Activated CD4-positive, alpha-beta T cell treated with anti-CD3 and anti-CD28 coated beads for 48 hours (primary cell): ENCODE measurements at regions not wholly inside any gene's neighbourhood (a gene's known extent, or its start where the extent isn't known, plus 50 kb on each side); places are given as distances from the start of the nearest gene placed in this dataset.
"Not testable (repeated sequence)": the region's sequence is repeated elsewhere in the genome, so short reads cannot be mapped to it uniquely, and the experiment has no call there.

Experiments used
- DNase-seq: peaks from one replicate; pipeline ENCODE4 v3.0.0-alpha.2; 2020

GRCh38 chr6:66166713-66167112, 459.7 kb upstream of the EYS start:
- not testable (repeated sequence) for DNase-seq

- DNase-seq = no peak
These were observed 454.6 kb upstream of the EYS start for GRCh38 chr6:66161546-66162108.

GRCh38 chr6:66159937-66160336, 452.9 kb upstream of the EYS start:
- DNase-seq = no peak

- DNase-seq = no peak
These were observed 446.2 kb upstream of the EYS start for GRCh38 chr6:66153247-66153646.

GRCh38 chr6:66149132-66149531, 442.1 kb upstream of the EYS start:
- no peak for DNase-seq

GRCh38 chr6:66145867-66146266, 438.8 kb upstream of the EYS start:
- DNase-seq = no peak

- DNase-seq = no peak
These were observed 427.0 kb upstream of the EYS start for GRCh38 chr6:66134021-66134420.

- DNase-seq = no peak
These were observed 421.6 kb upstream of the EYS start for GRCh38 chr6:66128656-66129055.

- DNase-seq = no peak
These were observed 421.2 kb upstream of the EYS start for GRCh38 chr6:66128243-66128642.

GRCh38 chr6:66127061-66127460, 420.0 kb upstream of the EYS start:
- no peak for DNase-seq

- DNase-seq = no peak
These were observed 419.3 kb upstream of the EYS start for GRCh38 chr6:66126358-66126757.

GRCh38 chr6:66103954-66104353, 396.9 kb upstream of the EYS start:
- no peak for DNase-seq

- DNase-seq = no peak
These were observed 396.3 kb upstream of the EYS start for GRCh38 chr6:66103354-66103753.

- no peak for DNase-seq
These were observed 389.7 kb upstream of the EYS start for GRCh38 chr6:66096679-66097078.

- DNase-seq = no peak
These were observed 387.6 kb upstream of the EYS start for GRCh38 chr6:66094615-66095014.

- DNase-seq = not testable (repeated sequence)
These were observed 385.3 kb upstream of the EYS start for GRCh38 chr6:66092306-66092705.

GRCh38 chr6:66086532-66086931, 379.5 kb upstream of the EYS start:
- DNase-seq = no peak

- DNase-seq = no peak
These were observed 375.9 kb upstream of the EYS start for GRCh38 chr6:66082914-66083313.

- DNase-seq = no peak
These were observed 361.9 kb upstream of the EYS start for GRCh38 chr6:66068907-66069306.

- no peak for DNase-seq
These were observed 361.0 kb upstream of the EYS start for GRCh38 chr6:66068033-66068432.

GRCh38 chr6:66065313-66065712, 358.3 kb upstream of the EYS start:
- no peak for DNase-seq

GRCh38 chr6:66057034-66057433, 350.0 kb upstream of the EYS start:
- DNase-seq = no peak

GRCh38 chr6:66054967-66055366, 347.9 kb upstream of the EYS start:
- no peak for DNase-seq

- DNase-seq = no peak
These were observed 344.8 kb upstream of the EYS start for GRCh38 chr6:66051812-66052211.

GRCh38 chr6:66048684-66049474, 341.9 kb upstream of the EYS start:
- DNase-seq = no peak
